ENCODE measurements at regions not wholly inside any gene's neighbourhood (a gene's known extent, or its start where the extent isn't known, plus 50 kb on each side); places are given as distances from the start of the nearest gene placed in this dataset.

GRCh38 chr1:30411206-30411605, 312.2 kb downstream of the MATN1 start:
- WGBS, 2 donors = 78 to 90% methylated on average over 9 of the region's 9 CpGs
- Histone ChIP-seq H3K4me1 (ENCODE audit: control insufficient read depth in 5 of 5, insufficient read depth in 5 of 5, low read length in 5 of 5) (no peaks in the 10 kb centered on the region), H3K9me3 (ENCODE audit: control insufficient read depth in 4 of 4, insufficient read depth in 3 of 4, low read length in 3 of 4) (peaks cover 0 to 2% (median 0%) of the 10 kb centered on the region in 4 donors), H3K36me3 (ENCODE audit: control insufficient read depth in 4 of 4, insufficient read depth in 4 of 4, low read length in 4 of 4) (no peaks in the 10 kb centered on the region), H3K4me3 (no peak overlapping the region), H3K27me3 (ENCODE audit: control insufficient read depth in 3 of 3, insufficient read depth in 3 of 3, low read length in 2 of 3) (peaks cover 0 to 4% (median 0%) of the 10 kb centered on the region in 3 donors), H3K27ac (ENCODE audit: low read depth in 1 of 2, low read length in 1 of 2) (no peak overlapping the region), H3K9ac (ENCODE audit: insufficient read depth in 1 of 2, low read length in 2 of 2) (no peak overlapping the region)
- DNase-seq (no peak), ATAC-seq (ENCODE audit: insufficient read depth, low FRiP score) (no peak)
- TF ChIP-seq CTCF (IDR thresholded peaks at IDR 0.05; ENCODE audit: control extremely low read depth, extremely low read depth) = no peak

- Histone ChIP-seq H3K4me1 (ENCODE audit: control insufficient read depth in 5 of 5, insufficient read depth in 5 of 5, low read length in 5 of 5) (no peaks in the 10 kb centered on the region), H3K4me3 (no peak overlapping the region), H3K27ac (ENCODE audit: low read depth in 1 of 2, low read length in 1 of 2) (no peak overlapping the region), H3K27me3 (ENCODE audit: control insufficient read depth in 3 of 3, insufficient read depth in 3 of 3, low read length in 2 of 3) (peaks cover 0 to 4% (median 0%) of the 10 kb centered on the region in 3 donors), H3K9me3 (ENCODE audit: control insufficient read depth in 4 of 4, insufficient read depth in 3 of 4, low read length in 3 of 4) (peaks cover 0 to 2% (median 0%) of the 10 kb centered on the region in 4 donors), H3K36me3 (ENCODE audit: control insufficient read depth in 4 of 4, insufficient read depth in 4 of 4, low read length in 4 of 4) (no peaks in the 10 kb centered on the region), H3K9ac (ENCODE audit: insufficient read depth in 1 of 2, low read length in 2 of 2) (no peak overlapping the region)
- 71 to 82% methylated on average over 9 of the region's 9 CpGs for WGBS, 2 donors
- ATAC-seq (ENCODE audit: insufficient read depth, low FRiP score) = no peak
- no peak for DNase-seq
- no peak for TF ChIP-seq CTCF (IDR thresholded peaks at IDR 0.05; ENCODE audit: control extremely low read depth, extremely low read depth)
Measured at GRCh38 chr1:30410153-30410851, 313.1 kb downstream of the MATN1 start.

- no peak for TF ChIP-seq CTCF (IDR thresholded peaks at IDR 0.05; ENCODE audit: control extremely low read depth, extremely low read depth)
- DNase-seq (no peak), ATAC-seq (ENCODE audit: insufficient read depth, low FRiP score) (no peak)
- no peak overlapping the region for H3K4me3 ChIP-seq
- H3K4me1 ChIP-seq (ENCODE audit: control insufficient read depth in 5 of 5, insufficient read depth in 5 of 5, low read length in 5 of 5) = no peaks in the 10 kb centered on the region
- 63 to 77% methylated on average over 5 of the region's 5 CpGs for WGBS, 2 donors
- H3K9ac ChIP-seq (ENCODE audit: insufficient read depth in 1 of 2, low read length in 2 of 2) = no peak overlapping the region
- no peaks in the 10 kb centered on the region for H3K36me3 ChIP-seq (ENCODE audit: control insufficient read depth in 4 of 4, insufficient read depth in 4 of 4, low read length in 4 of 4)
- peaks cover 0 to 2% (median 0%) of the 10 kb centered on the region in 4 donors for H3K9me3 ChIP-seq (ENCODE audit: control insufficient read depth in 4 of 4, insufficient read depth in 3 of 4, low read length in 3 of 4)
- peaks cover 0 to 4% (median 0%) of the 10 kb centered on the region in 3 donors for H3K27me3 ChIP-seq (ENCODE audit: control insufficient read depth in 3 of 3, insufficient read depth in 3 of 3, low read length in 2 of 3)
- no peak overlapping the region for H3K27ac ChIP-seq (ENCODE audit: low read depth in 1 of 2, low read length in 1 of 2)
Measured at GRCh38 chr1:30409476-30410152, 313.8 kb downstream of the MATN1 start.
